Testis (tissue), 2 donors: ENCODE measurements at regions not wholly inside any gene's neighbourhood (a gene's known extent, or its start where the extent isn't known, plus 50 kb on each side); places are given as distances from the start of the nearest gene placed in this dataset.

ENCODE experiments used
- DNase-seq: peaks from one replicate; pipeline ENCODE4 v3.0.0-alpha.2; 2019
- H3K27ac ChIP-seq, 2 donors: fragments of 200-600 bp; sonication (generic); one replicate each; pipeline ENCODE4 v1.5.1; 2019
- H3K27me3 ChIP-seq: fragments of 200-600 bp; sonication (generic); one replicate; pipeline ENCODE4 v1.5.1; 2019
- H3K36me3 ChIP-seq: fragments of 200-600 bp; sonication (generic); one replicate; pipeline ENCODE4 v1.5.1; 2017; ENCODE audit warnings: low read depth; ENCODE audit errors: missing control alignments
- H3K4me1 ChIP-seq: fragments of 200-600 bp; sonication (generic); one replicate; pipeline ENCODE4 v1.5.1; 2019
- H3K4me3 ChIP-seq, 2 donors: fragments of 200-600 bp; sonication (generic); one replicate each; pipeline ENCODE4 v1.5.1; 2017 to 2019
- H3K9me3 ChIP-seq: fragments of 200-600 bp; sonication (generic); one replicate; pipeline ENCODE4 v1.5.1; 2017
- POLR2A ChIP-seq: fragments of 450-650 bp; IDR thresholded peaks from one replicate; pipeline ENCODE4 v1.6.1; 2017; ENCODE audit warnings: antibody characterized with exemption, mild to moderate bottlenecking, moderate library complexity
- WGBS, 2 donors: methylation state at CpG; one replicate each; pipeline ENCODE4 v1.1.5; 2018; 5-methylcytosine and 5-hydroxymethylcytosine counted together
- intact Hi-C: fragments of 100-400 bp; cut with DNase I; formaldehyde crosslinking; loops from one replicate; pipeline ENCODE4 v1.15.1; 2023; ENCODE audit warnings: low total_unique reads
- TF ChIP-seq, protein P1 (sequence below), 3 experiments: fragments of 450-650 bp in 2 of 3; fragments of 200-600 bp in 1 of 3; sonication (generic) in 1 of 3; IDR thresholded peaks; one replicate each; pipeline ENCODE4 v1.5.1; 2016 to 2019; ENCODE audit warnings: antibody characterized with exemption in 3 of 3, mild to moderate bottlenecking in 2 of 3, moderate library complexity in 1 of 3

DNA sequence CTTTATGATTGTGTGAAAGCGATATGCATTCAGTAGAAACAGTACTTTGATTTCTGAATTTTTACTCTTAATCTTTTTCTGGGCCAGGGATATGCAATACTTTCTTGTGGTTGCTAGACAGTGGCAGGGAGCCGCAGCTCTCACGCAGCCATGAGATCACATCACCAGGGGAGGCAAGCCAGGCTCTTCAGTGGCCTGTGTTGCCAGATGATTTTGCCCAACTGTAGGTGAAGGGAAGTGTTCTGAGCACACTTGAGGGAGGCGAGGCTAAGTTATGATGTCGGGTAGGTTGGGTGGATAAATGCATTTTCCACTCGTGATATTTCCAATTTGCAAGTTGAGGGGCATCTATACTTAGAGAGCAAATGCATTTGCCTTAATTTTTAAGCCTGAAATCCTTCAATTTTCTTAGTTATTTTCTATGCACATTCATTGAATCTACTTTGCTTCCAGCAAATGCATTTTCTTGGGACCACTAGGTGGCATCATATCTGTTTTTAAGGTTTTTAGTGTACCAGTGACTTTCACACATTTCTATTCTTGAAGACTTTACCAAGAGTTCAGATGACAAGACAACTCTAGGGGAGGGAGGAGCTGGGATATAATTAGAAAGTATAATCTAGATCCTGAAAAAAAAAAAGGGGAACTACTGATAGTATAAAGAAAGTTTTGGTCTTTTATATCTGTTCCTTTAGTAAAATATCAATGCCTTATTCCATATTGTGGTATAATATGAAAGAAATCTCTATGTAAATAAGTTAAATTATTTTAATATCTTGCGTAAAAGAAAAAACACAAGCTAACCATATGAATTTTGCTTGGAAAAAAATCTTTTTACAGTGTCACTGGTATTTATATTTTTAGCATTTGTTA, 643.3 kb downstream of the SOCS6 start:
- no peaks in the 10 kb centered on the region for H3K27me3 ChIP-seq
- H3K36me3 ChIP-seq, result no peaks in the 10 kb centered on the region
- no peaks in the 10 kb centered on the region for H3K9me3 ChIP-seq
- TF ChIP-seq, protein P1, sequence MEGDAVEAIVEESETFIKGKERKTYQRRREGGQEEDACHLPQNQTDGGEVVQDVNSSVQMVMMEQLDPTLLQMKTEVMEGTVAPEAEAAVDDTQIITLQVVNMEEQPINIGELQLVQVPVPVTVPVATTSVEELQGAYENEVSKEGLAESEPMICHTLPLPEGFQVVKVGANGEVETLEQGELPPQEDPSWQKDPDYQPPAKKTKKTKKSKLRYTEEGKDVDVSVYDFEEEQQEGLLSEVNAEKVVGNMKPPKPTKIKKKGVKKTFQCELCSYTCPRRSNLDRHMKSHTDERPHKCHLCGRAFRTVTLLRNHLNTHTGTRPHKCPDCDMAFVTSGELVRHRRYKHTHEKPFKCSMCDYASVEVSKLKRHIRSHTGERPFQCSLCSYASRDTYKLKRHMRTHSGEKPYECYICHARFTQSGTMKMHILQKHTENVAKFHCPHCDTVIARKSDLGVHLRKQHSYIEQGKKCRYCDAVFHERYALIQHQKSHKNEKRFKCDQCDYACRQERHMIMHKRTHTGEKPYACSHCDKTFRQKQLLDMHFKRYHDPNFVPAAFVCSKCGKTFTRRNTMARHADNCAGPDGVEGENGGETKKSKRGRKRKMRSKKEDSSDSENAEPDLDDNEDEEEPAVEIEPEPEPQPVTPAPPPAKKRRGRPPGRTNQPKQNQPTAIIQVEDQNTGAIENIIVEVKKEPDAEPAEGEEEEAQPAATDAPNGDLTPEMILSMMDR (IDR thresholded peaks at IDR 0.05), result peak in 2 of 3 experiments; percentile 22 to 66
- TF ChIP-seq POLR2A, result no peak
- no peaks in the 10 kb centered on the region for H3K4me1 ChIP-seq
- 66 to 72% methylated on average over 7 of the region's 7 CpGs for WGBS, 2 donors
- DNase-seq, result no peak
- H3K27ac ChIP-seq, result no peak overlapping the region
- H3K4me3 ChIP-seq, result no peak overlapping the region
- intact Hi-C loops, result no loop called here

DNA sequence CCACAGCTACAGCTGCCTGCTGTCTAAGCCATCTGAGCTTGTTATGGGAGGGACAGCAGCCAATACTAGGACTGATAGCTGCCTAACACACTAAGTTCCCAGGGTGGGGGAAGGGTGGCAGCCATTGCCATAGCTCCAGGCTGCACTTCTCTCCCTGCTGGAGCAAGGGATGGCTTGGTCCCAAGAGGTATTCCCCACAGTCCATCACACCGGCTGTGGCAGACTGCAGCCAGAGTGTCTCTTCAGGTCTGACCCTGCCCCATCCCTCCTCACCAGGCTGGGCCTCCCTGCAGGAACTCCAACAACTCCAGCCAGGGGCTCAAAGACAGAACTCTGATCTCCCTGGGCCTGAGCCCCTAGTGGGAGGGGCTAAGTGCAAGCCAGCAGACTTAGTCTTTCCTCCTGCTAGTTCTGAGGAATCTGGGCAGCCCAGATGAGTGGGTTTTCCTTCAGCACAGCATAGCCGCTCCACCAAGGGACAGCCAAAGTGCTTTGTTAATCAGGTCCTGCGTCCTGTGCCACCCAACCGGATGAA, 632.1 kb downstream of the SOCS6 start:
- Histone ChIP-seq H3K27ac (no peak overlapping the region), H3K4me3 (no peak overlapping the region), H3K4me1 (no peaks in the 10 kb centered on the region), H3K36me3 (no peaks in the 10 kb centered on the region), H3K9me3 (no peaks in the 10 kb centered on the region), H3K27me3 (no peaks in the 10 kb centered on the region)
- intact Hi-C loops, result no loop called here
- 84 to 100% methylated on average over 3 to 4 of the region's 4 CpGs for WGBS, 2 donors
- no peak for DNase-seq
- TF ChIP-seq POLR2A, result no peak
- TF ChIP-seq, protein P1 (IDR thresholded peaks at IDR 0.05), result no peak

DNA sequence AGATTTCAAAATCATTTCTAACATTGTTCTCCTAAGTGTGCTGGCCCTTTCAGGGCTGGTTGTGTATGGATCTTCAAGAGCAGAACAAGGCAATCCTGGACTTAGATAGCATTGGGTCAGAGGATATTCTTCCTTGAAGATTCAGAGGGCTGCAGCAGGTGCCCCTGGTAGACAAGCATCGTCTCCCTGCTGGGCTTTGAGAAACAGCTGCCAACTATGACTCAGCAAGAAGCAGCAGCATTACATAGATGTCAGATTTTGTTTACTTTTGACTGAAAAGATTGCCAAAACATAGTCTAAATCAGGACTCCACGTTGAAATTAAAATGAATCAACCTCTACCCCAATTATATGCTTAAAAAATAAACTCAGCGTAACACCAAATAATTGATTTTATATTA, 618.8 kb downstream of the SOCS6 start:
- DNase-seq, result no peak
- TF ChIP-seq, protein P1 (IDR thresholded peaks at IDR 0.05), result no peak
- TF ChIP-seq POLR2A, result no peak
- Histone ChIP-seq H3K27ac (no peak overlapping the region), H3K27me3 (no peaks in the 10 kb centered on the region), H3K9me3 (no peaks in the 10 kb centered on the region), H3K4me3 (no peak overlapping the region), H3K36me3 (no peaks in the 10 kb centered on the region), H3K4me1 (no peaks in the 10 kb centered on the region)
- 42 to 47% methylated on average over 3 of the region's 3 CpGs for WGBS, 2 donors
- intact Hi-C loops, result no loop called here

DNA sequence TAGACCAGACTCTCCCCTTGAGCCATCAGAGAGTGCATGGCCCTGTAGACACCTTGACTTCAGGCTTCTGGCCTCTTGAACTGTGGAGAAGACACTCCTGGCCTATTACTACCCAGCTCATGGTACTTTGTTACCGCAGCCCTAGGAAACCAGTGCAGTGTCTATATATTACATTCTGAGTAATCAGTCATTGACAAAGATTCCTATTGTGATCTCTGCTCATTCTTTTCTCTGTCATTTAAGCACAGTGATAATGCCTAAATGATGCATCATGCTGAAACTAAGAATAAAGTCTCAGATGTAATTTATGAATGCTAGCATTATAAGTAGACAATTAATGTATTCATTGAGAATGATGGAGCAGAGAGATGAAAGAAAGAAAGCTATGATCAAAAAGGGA, 603.5 kb downstream of the SOCS6 start:
- Histone ChIP-seq H3K4me3 (no peak overlapping the region), H3K27me3 (no peaks in the 10 kb centered on the region), H3K4me1 (no peaks in the 10 kb centered on the region), H3K27ac (no peak overlapping the region), H3K9me3 (no peaks in the 10 kb centered on the region), H3K36me3 (no peaks in the 10 kb centered on the region)
- WGBS, 2 donors, result 77 to 91% methylated on average over 1 of the region's 1 CpG
- DNase-seq, result no peak
- intact Hi-C loops, result no loop called here
- TF ChIP-seq POLR2A, result no peak
- TF ChIP-seq, protein P1 (IDR thresholded peaks at IDR 0.05), result no peak

DNA sequence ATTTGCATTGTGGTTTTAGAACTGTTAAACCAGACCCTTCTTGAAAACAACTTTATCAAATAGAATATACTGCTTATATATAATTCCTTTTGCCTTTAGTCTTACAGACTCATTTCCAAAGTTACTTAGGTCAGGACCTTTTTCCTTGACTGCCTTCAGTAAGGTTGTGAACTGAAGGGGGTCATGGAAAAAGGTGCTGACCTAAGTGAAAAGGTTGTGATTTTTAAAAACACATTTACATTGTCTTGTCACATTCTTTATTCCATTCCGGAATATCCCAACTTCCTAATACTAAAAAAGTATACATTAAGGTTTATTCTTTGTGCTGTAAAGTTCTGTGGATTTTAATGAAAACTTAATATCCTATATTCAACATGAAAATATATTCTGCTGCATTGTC, 581.4 kb downstream of the SOCS6 start:
- Histone ChIP-seq H3K4me3 (no peak overlapping the region), H3K27me3 (no peaks in the 10 kb centered on the region), H3K4me1 (no peaks in the 10 kb centered on the region), H3K27ac (no peak overlapping the region), H3K9me3 (no peaks in the 10 kb centered on the region), H3K36me3 (no peaks in the 10 kb centered on the region)
- TF ChIP-seq POLR2A, result no peak
- TF ChIP-seq, protein P1 (IDR thresholded peaks at IDR 0.05), result no peak
- DNase-seq, result no peak
- intact Hi-C loops, result no loop called here
- 77 to 90% methylated on average over 1 of the region's 1 CpG for WGBS, 2 donors
